Hindlimb muscle (tissue), 1 donor: ENCODE measurements at regions not wholly inside any gene's neighbourhood (a gene's known extent, or its start where the extent isn't known, plus 50 kb on each side); places are given as distances from the start of the nearest gene placed in this dataset.

Experiments used
- DNase-seq: peaks from one replicate; pipeline ENCODE4 v3.0.0-alpha.2; 2013

GRCh38 chr12:115103884-115104883 is 420.2 kb upstream of the TBX3 start:
- no peak for DNase-seq

- DNase-seq: no peak
Observed at GRCh38 chr12:115102450-115102849, 418.5 kb upstream of the TBX3 start.

GRCh38 chr12:115101520-115101919 is 417.5 kb upstream of the TBX3 start:
- no peak for DNase-seq

GRCh38 chr12:115097416-115097815 is 413.4 kb upstream of the TBX3 start:
- DNase-seq: peak; percentile 87

- DNase-seq: peak; percentile 88
Observed at GRCh38 chr12:115096588-115097397, 412.8 kb upstream of the TBX3 start.

- no peak for DNase-seq
Observed at GRCh38 chr12:115095073-115095748, 411.2 kb upstream of the TBX3 start.

- no peak for DNase-seq
Observed at GRCh38 chr12:115094163-115094816, 410.3 kb upstream of the TBX3 start.

- no peak for DNase-seq
Observed at GRCh38 chr12:115093261-115093660, 409.3 kb upstream of the TBX3 start.

GRCh38 chr12:115090783-115091182 is 406.8 kb upstream of the TBX3 start:
- DNase-seq: no peak

- no peak for DNase-seq
Observed at GRCh38 chr12:115088995-115089841, 405.2 kb upstream of the TBX3 start.

- DNase-seq: no peak
Observed at GRCh38 chr12:115088328-115088994, 404.5 kb upstream of the TBX3 start.

GRCh38 chr12:115085594-115085993 is 401.6 kb upstream of the TBX3 start:
- DNase-seq: no peak

- no peak for DNase-seq
Observed at GRCh38 chr12:115079760-115080159, 395.8 kb upstream of the TBX3 start.

- no peak for DNase-seq
Observed at GRCh38 chr12:115078990-115079389, 395.0 kb upstream of the TBX3 start.

GRCh38 chr12:115078334-115078733 is 394.4 kb upstream of the TBX3 start:
- no peak for DNase-seq

- no peak for DNase-seq
Observed at GRCh38 chr12:115075552-115076170, 391.7 kb upstream of the TBX3 start.

GRCh38 chr12:115074617-115075016 is 390.6 kb upstream of the TBX3 start:
- no peak for DNase-seq

GRCh38 chr12:115072712-115073111 is 388.7 kb upstream of the TBX3 start:
- DNase-seq: no peak

- no peak for DNase-seq
Observed at GRCh38 chr12:115070313-115070712, 386.3 kb upstream of the TBX3 start.

GRCh38 chr12:115064296-115064695 is 380.3 kb upstream of the TBX3 start:
- no peak for DNase-seq
